ENCODE measurements at regions not wholly inside any gene's neighbourhood (a gene's known extent, or its start where the extent isn't known, plus 50 kb on each side); places are given as distances from the start of the nearest gene placed in this dataset.

GRCh38 chr22:48251629-48252028 is 1489.2 kb downstream of the TBC1D22A start:
- no peak for ATAC-seq (ENCODE audit: low read depth in 2 of 2)
- Mint-ChIP-seq H3K4me1 (no peaks in the 10 kb centered on the region), H3K27ac (peak overlapping the region in 2 of 3 donors; percentile 53 to 89), H3K27me3 (peaks cover 5% of the 10 kb centered on the region), H3K4me3 (no peak overlapping the region), H3K36me3 (no peaks in the 10 kb centered on the region), H3K9me3 (peaks cover 0 to 2% (median 0%) of the 10 kb centered on the region in 7 donors)
- Histone ChIP-seq H3K4me1 (ENCODE audit: control insufficient read depth, insufficient read depth, low read length, poor library complexity, severe bottlenecking) (no peaks in the 10 kb centered on the region), H3K27me3 (ENCODE audit: control insufficient read depth, insufficient read depth, low read length) (no peaks in the 10 kb centered on the region), H3K4me3 (ENCODE audit: low read depth, low read length) (no peak overlapping the region), H3K9me3 (ENCODE audit: control insufficient read depth in 2 of 2, low read length in 2 of 2) (no peaks in the 10 kb centered on the region), H3K27ac (ENCODE audit: insufficient read depth, low read length, poor library complexity, severe bottlenecking) (no peak overlapping the region), H3K36me3 (ENCODE audit: control insufficient read depth, insufficient read depth, low read length) (no peaks in the 10 kb centered on the region)
- no peak for DNase-seq

- Mint-ChIP-seq H3K27ac (peak overlapping the region in 1 of 3 donors; percentile 53), H3K4me3 (no peak overlapping the region), H3K9me3 (peaks cover 0 to 6% (median 0%) of the 10 kb centered on the region in 7 donors), H3K36me3 (no peaks in the 10 kb centered on the region), H3K4me1 (no peaks in the 10 kb centered on the region), H3K27me3 (peaks cover 5% of the 10 kb centered on the region)
- Histone ChIP-seq H3K4me3 (ENCODE audit: low read depth, low read length) (no peak overlapping the region), H3K4me1 (ENCODE audit: control insufficient read depth, insufficient read depth, low read length, poor library complexity, severe bottlenecking) (no peaks in the 10 kb centered on the region), H3K36me3 (ENCODE audit: control insufficient read depth, insufficient read depth, low read length) (no peaks in the 10 kb centered on the region), H3K27ac (ENCODE audit: insufficient read depth, low read length, poor library complexity, severe bottlenecking) (no peak overlapping the region), H3K9me3 (ENCODE audit: control insufficient read depth in 2 of 2, low read length in 2 of 2) (no peaks in the 10 kb centered on the region), H3K27me3 (ENCODE audit: control insufficient read depth, insufficient read depth, low read length) (no peaks in the 10 kb centered on the region)
- ATAC-seq (ENCODE audit: low read depth in 2 of 2) = no peak
- DNase-seq = no peak
Measured at GRCh38 chr22:48250937-48251530, 1488.6 kb downstream of the TBC1D22A start.

- no peak overlapping the region for H3K27ac Mint-ChIP-seq
- H3K27me3 Mint-ChIP-seq = peaks cover 8% of the 10 kb centered on the region
Measured at GRCh38 chr22:48250286-48250895, 1487.9 kb downstream of the TBC1D22A start.

GRCh38 chr22:48249713-48250268 is 1487.3 kb downstream of the TBC1D22A start:
- H3K27me3 ChIP-seq (ENCODE audit: control insufficient read depth, insufficient read depth, low read length) = no peaks in the 10 kb centered on the region
- no peaks in the 10 kb centered on the region for H3K4me1 Mint-ChIP-seq
- H3K27ac ChIP-seq (ENCODE audit: insufficient read depth, low read length, poor library complexity, severe bottlenecking) = no peak overlapping the region
- no peaks in the 10 kb centered on the region for H3K36me3 ChIP-seq (ENCODE audit: control insufficient read depth, insufficient read depth, low read length)
- ATAC-seq (ENCODE audit: low read depth in 2 of 2) (no peak), DNase-seq (no peak)
- H3K9me3 ChIP-seq (ENCODE audit: control insufficient read depth in 2 of 2, low read length in 2 of 2) = no peaks in the 10 kb centered on the region
- no peaks in the 10 kb centered on the region for H3K4me1 ChIP-seq (ENCODE audit: control insufficient read depth, insufficient read depth, low read length, poor library complexity, severe bottlenecking)
- H3K4me3 Mint-ChIP-seq = no peak overlapping the region
- no peaks in the 10 kb centered on the region for H3K36me3 Mint-ChIP-seq
- H3K27me3 Mint-ChIP-seq = peaks cover 8% of the 10 kb centered on the region
- no peak overlapping the region for H3K4me3 ChIP-seq (ENCODE audit: low read depth, low read length)
- no peak overlapping the region for H3K27ac Mint-ChIP-seq
- H3K9me3 Mint-ChIP-seq = peaks cover 0 to 8% (median 0%) of the 10 kb centered on the region in 7 donors

More at GRCh38 chr22:48250286-48250895, 1487.9 kb downstream of the TBC1D22A start:
- H3K4me3 ChIP-seq (ENCODE audit: low read depth, low read length) = no peak overlapping the region
- Mint-ChIP-seq H3K4me1 (no peaks in the 10 kb centered on the region), H3K36me3 (no peaks in the 10 kb centered on the region), H3K4me3 (no peak overlapping the region), H3K9me3 (peaks cover 0 to 6% (median 0%) of the 10 kb centered on the region in 7 donors)
- no peaks in the 10 kb centered on the region for H3K27me3 ChIP-seq (ENCODE audit: control insufficient read depth, insufficient read depth, low read length)
- no peaks in the 10 kb centered on the region for H3K36me3 ChIP-seq (ENCODE audit: control insufficient read depth, insufficient read depth, low read length)
- DNase-seq (no peak), ATAC-seq (ENCODE audit: low read depth in 2 of 2) (no peak)
- no peaks in the 10 kb centered on the region for H3K9me3 ChIP-seq (ENCODE audit: control insufficient read depth in 2 of 2, low read length in 2 of 2)
- H3K27ac ChIP-seq (ENCODE audit: insufficient read depth, low read length, poor library complexity, severe bottlenecking) = no peak overlapping the region
- H3K4me1 ChIP-seq (ENCODE audit: control insufficient read depth, insufficient read depth, low read length, poor library complexity, severe bottlenecking) = no peaks in the 10 kb centered on the region

GRCh38 chr22:48248901-48249455 is 1486.5 kb downstream of the TBC1D22A start:
- Mint-ChIP-seq H3K27me3 (peaks cover 8% of the 10 kb centered on the region), H3K4me1 (no peaks in the 10 kb centered on the region), H3K36me3 (no peaks in the 10 kb centered on the region), H3K9me3 (peaks cover 0 to 8% (median 0%) of the 10 kb centered on the region in 7 donors), H3K4me3 (no peak overlapping the region), H3K27ac (no peak overlapping the region)
- no peaks in the 10 kb centered on the region for H3K27me3 ChIP-seq (ENCODE audit: control insufficient read depth, insufficient read depth, low read length)
- DNase-seq = no peak
- no peak overlapping the region for H3K4me3 ChIP-seq (ENCODE audit: low read depth, low read length)
- no peak overlapping the region for H3K27ac ChIP-seq (ENCODE audit: insufficient read depth, low read length, poor library complexity, severe bottlenecking)
- H3K9me3 ChIP-seq (ENCODE audit: control insufficient read depth in 2 of 2, low read length in 2 of 2) = no peaks in the 10 kb centered on the region
- ATAC-seq (ENCODE audit: low read depth in 2 of 2) = no peak
- H3K36me3 ChIP-seq (ENCODE audit: control insufficient read depth, insufficient read depth, low read length) = no peaks in the 10 kb centered on the region
- H3K4me1 ChIP-seq (ENCODE audit: control insufficient read depth, insufficient read depth, low read length, poor library complexity, severe bottlenecking) = no peaks in the 10 kb centered on the region

- no peak for DNase-seq
- H3K27ac ChIP-seq (ENCODE audit: insufficient read depth, low read length, poor library complexity, severe bottlenecking) = no peak overlapping the region
- no peaks in the 10 kb centered on the region for H3K27me3 ChIP-seq (ENCODE audit: control insufficient read depth, insufficient read depth, low read length)
- Mint-ChIP-seq H3K4me3 (no peak overlapping the region), H3K4me1 (no peaks in the 10 kb centered on the region), H3K27me3 (peaks cover 9% of the 10 kb centered on the region), H3K36me3 (no peaks in the 10 kb centered on the region), H3K9me3 (peaks cover 0 to 8% (median 0%) of the 10 kb centered on the region in 7 donors), H3K27ac (no peak overlapping the region)
- no peak overlapping the region for H3K4me3 ChIP-seq (ENCODE audit: low read depth, low read length)
- ATAC-seq (ENCODE audit: low read depth in 2 of 2) = no peak
- no peaks in the 10 kb centered on the region for H3K36me3 ChIP-seq (ENCODE audit: control insufficient read depth, insufficient read depth, low read length)
- H3K9me3 ChIP-seq (ENCODE audit: control insufficient read depth in 2 of 2, low read length in 2 of 2) = no peaks in the 10 kb centered on the region
- H3K4me1 ChIP-seq (ENCODE audit: control insufficient read depth, insufficient read depth, low read length, poor library complexity, severe bottlenecking) = no peaks in the 10 kb centered on the region
Measured at GRCh38 chr22:48247829-48248228, 1485.4 kb downstream of the TBC1D22A start.

- Histone ChIP-seq H3K4me3 (ENCODE audit: low read depth, low read length) (no peak overlapping the region), H3K27ac (ENCODE audit: insufficient read depth, low read length, poor library complexity, severe bottlenecking) (no peak overlapping the region), H3K27me3 (ENCODE audit: control insufficient read depth, insufficient read depth, low read length) (no peaks in the 10 kb centered on the region), H3K9me3 (ENCODE audit: control insufficient read depth in 2 of 2, low read length in 2 of 2) (no peaks in the 10 kb centered on the region), H3K36me3 (ENCODE audit: control insufficient read depth, insufficient read depth, low read length) (no peaks in the 10 kb centered on the region), H3K4me1 (ENCODE audit: control insufficient read depth, insufficient read depth, low read length, poor library complexity, severe bottlenecking) (no peaks in the 10 kb centered on the region)
- DNase-seq = no peak
- Mint-ChIP-seq H3K9me3 (peaks cover 0 to 5% (median 0%) of the 10 kb centered on the region in 7 donors), H3K36me3 (no peaks in the 10 kb centered on the region), H3K4me3 (no peak overlapping the region), H3K4me1 (no peaks in the 10 kb centered on the region), H3K27me3 (peaks cover 12% of the 10 kb centered on the region), H3K27ac (no peak overlapping the region)
- no peak for ATAC-seq (ENCODE audit: low read depth in 2 of 2)
Measured at GRCh38 chr22:48245196-48245485, 1482.7 kb downstream of the TBC1D22A start.
